ENCODE measurements at regions not wholly inside any gene's neighbourhood (a gene's known extent, or its start where the extent isn't known, plus 50 kb on each side); places are given as distances from the start of the nearest gene placed in this dataset.

GRCh38 chr1:34610063-34610462 is 144.8 kb upstream of the GJB5 start:
- TF ChIP-seq CTCF (IDR thresholded peaks at IDR 0.05) (no peak), POLR2A (IDR thresholded peaks at IDR 0.05) (no peak), EP300 (IDR thresholded peaks at IDR 0.05; ENCODE audit: low read depth) (no peak), POLR2AphosphoS5 (IDR thresholded peaks at IDR 0.05) (no peak)
